ENCODE measurements at regions not wholly inside any gene's neighbourhood (a gene's known extent, or its start where the extent isn't known, plus 50 kb on each side); places are given as distances from the start of the nearest gene placed in this dataset.
"Not testable (repeated sequence)": the region's sequence is repeated elsewhere in the genome, so short reads cannot be mapped to it uniquely, and the experiment has no call there.

GRCh38 chr20:30569867-30570266 lies 687.6 kb upstream of the DEFB115 start:
- not testable (repeated sequence) for H3K4me1 ChIP-seq; H3K4me2 ChIP-seq; H3K27me3 ChIP-seq; H3K9me3 ChIP-seq (replicated peaks in 1 of 11); H3K9ac ChIP-seq; H4K20me1 ChIP-seq; H3K4me3 ChIP-seq; H3K27ac ChIP-seq; H3K36me3 ChIP-seq

DNA sequence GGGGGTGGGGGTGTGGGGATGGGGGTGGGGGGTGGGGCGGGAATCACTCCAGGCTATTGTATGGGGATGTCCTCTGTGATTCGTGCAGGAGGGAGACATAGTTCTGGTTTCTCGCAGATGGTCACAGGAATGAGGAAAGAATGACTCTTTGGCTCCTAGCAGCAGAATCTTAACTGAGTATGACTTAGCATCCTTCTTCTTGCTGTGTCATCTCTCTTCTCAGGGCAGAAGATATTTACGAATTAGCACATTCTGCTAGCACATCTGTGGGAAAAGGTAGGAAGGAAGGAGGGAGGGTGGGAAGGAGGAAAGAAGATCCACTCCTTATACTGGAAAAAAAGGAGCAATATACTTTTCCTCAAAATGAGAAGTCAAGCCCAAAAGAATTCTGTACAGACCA lies 686.8 kb upstream of the DEFB115 start:
- H3K4me2 ChIP-seq; H4K20me1 ChIP-seq; H3K27me3 ChIP-seq; H3K27ac ChIP-seq; H3K36me3 ChIP-seq; H3K9me3 ChIP-seq (replicated peaks in 1 of 11); H3K4me1 ChIP-seq; H3K9ac ChIP-seq; H3K4me3 ChIP-seq: not testable (repeated sequence)

GRCh38 chr20:30574337-30574736 lies 683.1 kb upstream of the DEFB115 start:
- not testable (repeated sequence) for H3K4me1 ChIP-seq; H3K4me3 ChIP-seq; H3K27ac ChIP-seq; H3K9me3 ChIP-seq (replicated peaks in 1 of 11); H3K27me3 ChIP-seq; H3K4me2 ChIP-seq; H4K20me1 ChIP-seq; H3K36me3 ChIP-seq; H3K9ac ChIP-seq

DNA sequence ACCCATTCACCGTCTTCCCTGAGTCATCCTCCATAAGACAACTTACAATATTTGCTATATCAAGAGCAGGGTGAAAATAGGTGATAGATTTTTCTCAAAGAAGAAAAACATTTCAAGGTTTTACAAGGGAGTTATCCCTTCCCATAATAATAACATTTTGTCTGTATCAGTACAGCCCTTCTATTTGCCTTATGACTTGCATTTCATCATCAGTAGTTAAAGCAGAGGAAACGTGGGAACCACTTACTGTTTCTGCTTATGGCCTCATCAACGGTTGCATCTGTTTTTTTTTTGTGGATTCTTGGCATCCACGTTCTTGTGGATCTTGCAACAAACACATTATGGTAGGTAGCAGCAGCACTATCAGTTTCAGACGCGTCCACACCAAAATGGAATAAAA lies 678.4 kb upstream of the DEFB115 start:
- not testable (repeated sequence) for H3K9ac ChIP-seq; H3K4me2 ChIP-seq; H3K9me3 ChIP-seq (replicated peaks in 1 of 11); H3K27ac ChIP-seq; H3K36me3 ChIP-seq; H3K4me3 ChIP-seq; H4K20me1 ChIP-seq; H3K27me3 ChIP-seq; H3K4me1 ChIP-seq

GRCh38 chr20:30579824-30580438 lies 677.5 kb upstream of the DEFB115 start:
- H3K4me1 ChIP-seq; H3K4me3 ChIP-seq; H3K9me3 ChIP-seq (replicated peaks in 1 of 11); H3K27me3 ChIP-seq; H3K4me2 ChIP-seq; H3K36me3 ChIP-seq; H4K20me1 ChIP-seq; H3K9ac ChIP-seq; H3K27ac ChIP-seq: not testable (repeated sequence)

- H3K27me3 ChIP-seq, H3K27ac ChIP-seq, H3K4me1 ChIP-seq, H3K36me3 ChIP-seq, H4K20me1 ChIP-seq, H3K4me3 ChIP-seq, H3K4me2 ChIP-seq, H3K9ac ChIP-seq: not testable (repeated sequence)
- peaks cover 0 to 18% (median 12%) of the 10 kb centered on the region in 11 experiments; a peak in 14 of 22 replicates for H3K9me3 ChIP-seq (replicated peaks in 1 of 11)
Observed at GRCh38 chr20:30581839-30582238, 675.6 kb upstream of the DEFB115 start.

- H4K20me1 ChIP-seq, H3K4me2 ChIP-seq, H3K27ac ChIP-seq, H3K4me3 ChIP-seq, H3K4me1 ChIP-seq, H3K36me3 ChIP-seq, H3K27me3 ChIP-seq, H3K9ac ChIP-seq: not testable (repeated sequence)
- H3K9me3 ChIP-seq (replicated peaks in 1 of 11) = peaks cover 0 to 18% (median 12%) of the 10 kb centered on the region in 11 experiments; a peak in 14 of 22 replicates
Observed at GRCh38 chr20:30584403-30584802, 673.1 kb upstream of the DEFB115 start.

- not testable (repeated sequence) for H3K9ac ChIP-seq, H3K36me3 ChIP-seq, H3K4me3 ChIP-seq, H3K27me3 ChIP-seq, H4K20me1 ChIP-seq, H3K4me1 ChIP-seq, H3K27ac ChIP-seq, H3K4me2 ChIP-seq
- H3K9me3 ChIP-seq (replicated peaks in 1 of 11) = peaks cover 0 to 18% (median 12%) of the 10 kb centered on the region in 11 experiments; a peak in 14 of 22 replicates
Observed at GRCh38 chr20:30585244-30585796, 672.1 kb upstream of the DEFB115 start.

DNA sequence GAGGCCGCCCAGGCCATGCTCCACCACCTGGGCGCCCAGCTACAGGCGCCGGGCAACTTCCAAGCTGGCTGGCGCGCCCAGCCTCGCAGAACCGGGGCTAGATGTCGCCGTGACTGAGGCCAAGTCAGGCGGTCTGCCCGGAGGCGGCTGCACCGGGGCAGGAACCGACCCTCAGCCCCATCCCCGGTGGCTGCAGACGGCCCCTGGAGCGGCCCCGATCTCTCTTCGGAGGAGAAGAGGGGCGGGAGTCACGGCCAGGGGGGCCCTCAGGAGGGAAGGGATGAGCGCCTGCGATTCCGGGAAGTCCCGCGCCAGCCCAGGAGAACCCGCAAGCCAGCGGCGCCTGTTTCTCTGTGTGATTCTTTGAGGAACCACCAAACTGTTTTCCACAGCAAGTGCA lies 671.3 kb upstream of the DEFB115 start:
- H3K4me1 ChIP-seq, H3K27ac ChIP-seq, H3K4me3 ChIP-seq, H3K36me3 ChIP-seq, H3K27me3 ChIP-seq, H4K20me1 ChIP-seq, H3K9ac ChIP-seq, H3K4me2 ChIP-seq: not testable (repeated sequence)
- H3K9me3 ChIP-seq (replicated peaks in 1 of 11) = peaks cover 0 to 18% (median 12%) of the 10 kb centered on the region in 11 experiments; a peak in 14 of 22 replicates

DNA sequence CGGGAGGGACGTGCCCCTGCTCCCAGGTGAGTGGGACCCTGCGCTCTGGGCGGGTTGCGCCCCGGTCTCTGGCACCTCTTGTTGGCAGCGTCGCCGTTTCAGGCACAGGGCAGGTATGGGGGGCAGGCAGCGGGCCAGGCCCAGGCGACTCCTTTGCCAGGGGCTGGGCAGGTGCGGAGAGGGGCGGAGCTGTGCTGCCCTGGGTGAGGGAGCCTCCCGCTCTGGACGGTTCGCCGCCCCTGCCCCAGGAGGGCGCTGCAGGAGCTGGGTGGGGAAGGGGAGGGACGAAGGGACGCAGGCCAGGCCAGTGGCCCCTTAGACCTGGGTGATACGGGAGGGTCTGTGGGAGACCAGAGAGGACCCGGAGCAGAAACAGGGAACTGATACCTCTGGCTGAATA lies 663.9 kb upstream of the DEFB115 start:
- Histone ChIP-seq H4K20me1 (no peaks in the 10 kb centered on the region), H3K9me3 (replicated peaks in 1 of 11) (peaks cover 0 to 10% (median 4%) of the 10 kb centered on the region in 11 experiments; a peak in 9 of 22 replicates), H3K27ac (no peak overlapping the region), H3K9ac (no peak overlapping the region), H3K4me1 (peaks cover 0 to 6% (median 3%) of the 10 kb centered on the region in 10 experiments; a peak in 8 of 20 replicates), H3K4me2 (no peak overlapping the region), H3K36me3 (no peaks in the 10 kb centered on the region), H3K4me3 (no peak overlapping the region), H3K27me3 (no peaks in the 10 kb centered on the region)
- no peak for TF ChIP-seq Cebpa-rat (IDR thresholded peaks at IDR 0.05)

GRCh38 chr20:30594112-30594511 lies 663.4 kb upstream of the DEFB115 start:
- Histone ChIP-seq H3K4me3 (no peak overlapping the region), H3K36me3 (no peaks in the 10 kb centered on the region), H3K27ac (no peak overlapping the region), H3K9ac (no peak overlapping the region), H3K9me3 (replicated peaks in 1 of 11) (peaks cover 0 to 10% (median 4%) of the 10 kb centered on the region in 11 experiments; a peak in 9 of 22 replicates), H3K4me1 (peaks cover 0 to 12% (median 8%) of the 10 kb centered on the region in 10 experiments; a peak in 9 of 20 replicates), H4K20me1 (no peaks in the 10 kb centered on the region), H3K4me2 (no peak overlapping the region), H3K27me3 (no peaks in the 10 kb centered on the region)
- no peak for TF ChIP-seq Cebpa-rat (IDR thresholded peaks at IDR 0.05)

All from BLaER1 treated with 17β-estradiol and CSF1 and Interleukin-3, amounts not matched to agents 10 nM and 100 nM (cell line).